CD14-positive monocyte (primary cell): ENCODE measurements at regions not wholly inside any gene's neighbourhood (a gene's known extent, or its start where the extent isn't known, plus 50 kb on each side); places are given as distances from the start of the nearest gene placed in this dataset.

Experiments used
- DNase-seq, 3 donors: peaks; one replicate each; pipeline ENCODE4 v3.0.0-alpha.2; 2011 to 2022
- H2AFZ ChIP-seq: 2 replicates; pipeline ENCODE4 v1.6.0; 2012; ENCODE audit warnings: mild to moderate bottlenecking, low read depth, low read length, inconsistent platforms; ENCODE audit not compliant: insufficient read depth, poor library complexity, severe bottlenecking
- H3K27ac ChIP-seq, 2 donors: 1 replicate in 1 of 2; 2 replicates in 1 of 2; pipeline ENCODE4 v1.5.1; 2012 to 2013; ENCODE audit warnings: low read length in 2 of 2, control low read depth in 1 of 2, inconsistent platforms in 1 of 2, low read depth in 1 of 2, mild to moderate bottlenecking in 1 of 2
- H3K27me3 ChIP-seq, 2 donors: one replicate each; pipeline versions ENCODE4 v1.6.0 to v1.6.1; 2011 to 2013; ENCODE audit warnings: low read length in 2 of 2; ENCODE audit not compliant: control insufficient read depth in 2 of 2, insufficient read depth in 2 of 2
- H3K36me3 ChIP-seq, 2 donors: replicated peaks in 1 of 2; 1 replicate in 1 of 2; 2 replicates in 1 of 2; pipeline versions ENCODE4 v1.5.1 to v1.6.1; 2012 to 2013; ENCODE audit warnings: low read length in 2 of 2, control low read depth in 1 of 2, inconsistent platforms in 1 of 2, mild to moderate bottlenecking in 1 of 2; ENCODE audit not compliant: insufficient read depth in 2 of 2, control insufficient read depth in 1 of 2
- H3K4me1 ChIP-seq, 2 donors: 1 replicate in 1 of 2; 2 replicates in 1 of 2; pipeline versions ENCODE4 v1.5.1 to v1.6.1; 2012 to 2013; ENCODE audit warnings: low read length in 2 of 2, control low read depth in 1 of 2, inconsistent platforms in 1 of 2, mild to moderate bottlenecking in 1 of 2, moderate library complexity in 1 of 2; ENCODE audit not compliant: insufficient read depth in 2 of 2, control insufficient read depth in 1 of 2
- H3K4me2 ChIP-seq: replicated peaks from 2 replicates; pipeline ENCODE3; 2012; ENCODE audit warnings: low read length, moderate library complexity, mild to moderate bottlenecking; ENCODE audit not compliant: poor library complexity, severe bottlenecking; ENCODE audit errors: extremely low read depth
- H3K4me3 ChIP-seq, 3 experiments: fragments of 200-600 bp in 1 of 3; sonication (generic) in 1 of 3; replicated peaks in 1 of 3; 1 replicate in 2 of 3; 2 replicates in 1 of 3; pipeline ENCODE4 v1.5.1; 2011 to 2013; ENCODE audit warnings: low read length in 3 of 3, mild to moderate bottlenecking in 3 of 3, control low read depth in 2 of 3, low read depth in 2 of 3, inconsistent platforms in 1 of 3, moderate library complexity in 1 of 3
- H3K79me2 ChIP-seq: 2 replicates; pipeline ENCODE4 v1.6.0; 2012; ENCODE audit warnings: mild to moderate bottlenecking, control low read depth, inconsistent platforms, low read length, moderate library complexity; ENCODE audit not compliant: insufficient read depth
- H3K9ac ChIP-seq: 2 replicates; pipeline ENCODE4 v1.6.0; 2017; ENCODE audit warnings: low read length, mild to moderate bottlenecking; ENCODE audit not compliant: insufficient read depth, poor library complexity, severe bottlenecking
- H3K9me3 ChIP-seq, 2 donors: replicated peaks in 1 of 2; 1 replicate in 1 of 2; 2 replicates in 1 of 2; pipeline versions ENCODE4 v1.5.1 to v1.6.1; 2012 to 2013; ENCODE audit warnings: low read length in 2 of 2, control low read depth in 1 of 2; ENCODE audit not compliant: control insufficient read depth in 1 of 2, insufficient read depth in 1 of 2
- H4K20me1 ChIP-seq: 2 replicates; pipeline ENCODE4 v1.6.0; 2012; ENCODE audit warnings: mild to moderate bottlenecking, low read length, control low read depth, moderate library complexity; ENCODE audit not compliant: insufficient read depth
- H3K27ac Mint-ChIP-seq, 7 donors: one replicate each; pipeline ENCODE4 v1.8.0; 2020; ENCODE audit warnings: mild to moderate bottlenecking in 7 of 7, mixed read lengths in 7 of 7, moderate library complexity in 6 of 7, inconsistent platforms in 2 of 7
- H3K27me3 Mint-ChIP-seq, 3 donors: one replicate each; pipeline ENCODE4 v1.8.0; 2021 to 2022; ENCODE audit warnings: low read depth in 3 of 3, mild to moderate bottlenecking in 3 of 3, mixed read lengths in 3 of 3, moderate library complexity in 3 of 3, inconsistent platforms in 1 of 3
- H3K36me3 Mint-ChIP-seq, 2 donors: one replicate each; pipeline ENCODE4 v1.8.0; 2020; ENCODE audit warnings: mixed read lengths in 2 of 2, inconsistent platforms in 1 of 2, mild to moderate bottlenecking in 1 of 2
- H3K4me1 Mint-ChIP-seq: one replicate; pipeline ENCODE4 v1.8.0; 2020; ENCODE audit warnings: mild to moderate bottlenecking, mixed read lengths
- H3K4me3 Mint-ChIP-seq, 2 donors: one replicate each; pipeline ENCODE4 v1.8.0; 2020; ENCODE audit warnings: mild to moderate bottlenecking in 2 of 2, mixed read lengths in 2 of 2, moderate library complexity in 1 of 2
- H3K9me3 Mint-ChIP-seq, 7 donors: one replicate each; pipeline ENCODE4 v1.8.0; 2020 to 2022; ENCODE audit warnings: mixed read lengths in 7 of 7, mild to moderate bottlenecking in 6 of 7, moderate library complexity in 6 of 7, inconsistent platforms in 2 of 7
- CTCF ChIP-seq: fragments of 200-600 bp; IDR thresholded peaks from one replicate; pipeline ENCODE4 v1.8.0; 2022; ENCODE audit warnings: antibody characterized with exemption, mild to moderate bottlenecking
- WGBS: methylation state at CpG from one replicate; pipeline ENCODE4 v1.1.5; 2013; ENCODE audit warnings: missing lambda C conversion rate; ENCODE audit not compliant: insufficient coverage; 5-methylcytosine and 5-hydroxymethylcytosine counted together
- intact Hi-C, 2 donors: fragments of 100-400 bp; cut with micrococcal nuclease; formaldehyde crosslinking; loops; one replicate each; pipeline versions ENCODE4 v1.15.0 to v1.15.1; 2023

- H3K4me1 Mint-ChIP-seq: no peaks in the 10 kb centered on the region
- no peak overlapping the region for H3K27ac Mint-ChIP-seq
- peaks cover 0 to 2% of the 10 kb centered on the region in 2 donors for H3K9me3 ChIP-seq
- no peak overlapping the region for H3K4me3 ChIP-seq
- no peaks in the 10 kb centered on the region for H3K79me2 ChIP-seq
- WGBS: 40% methylated on average over 1 of the region's 1 CpG
- no peak overlapping the region for H3K4me3 Mint-ChIP-seq
- H3K4me1 ChIP-seq: no peaks in the 10 kb centered on the region
- no peak overlapping the region for H3K27ac ChIP-seq
- H3K27me3 Mint-ChIP-seq: no peaks in the 10 kb centered on the region
- H3K9me3 Mint-ChIP-seq: peaks cover 0 to 2% (median under 1%) of the 10 kb centered on the region in 7 donors
- no peak for TF ChIP-seq CTCF
- H3K4me2 ChIP-seq: no peak overlapping the region
- no peaks in the 10 kb centered on the region for H3K27me3 ChIP-seq
- no peaks in the 10 kb centered on the region for H4K20me1 ChIP-seq
- no peak overlapping the region for H3K9ac ChIP-seq
- no peaks in the 10 kb centered on the region for H3K36me3 Mint-ChIP-seq
- H3K36me3 ChIP-seq: no peaks in the 10 kb centered on the region
- DNase-seq: no peak
- H2AFZ ChIP-seq: no peak overlapping the region
- intact Hi-C loops: no loop called here
These were observed 172.5 kb upstream of the GLRA1 start for GRCh38 chr5:152097128-152097527.

- no peaks in the 10 kb centered on the region for H3K4me1 Mint-ChIP-seq
- no peak for DNase-seq
- intact Hi-C loops: no loop called here
- Histone ChIP-seq H3K4me2 (no peak overlapping the region), H3K9me3 (no peaks in the 10 kb centered on the region), H3K27ac (no peak overlapping the region), H3K4me3 (no peak overlapping the region), H2AFZ (no peak overlapping the region), H3K79me2 (no peaks in the 10 kb centered on the region), H3K27me3 (no peaks in the 10 kb centered on the region), H3K4me1 (no peaks in the 10 kb centered on the region), H4K20me1 (no peaks in the 10 kb centered on the region), H3K9ac (no peak overlapping the region), H3K36me3 (no peaks in the 10 kb centered on the region)
- H3K27ac Mint-ChIP-seq: no peak overlapping the region
- H3K27me3 Mint-ChIP-seq: peaks cover 0 to 2% (median 0%) of the 10 kb centered on the region in 3 donors
- no peaks in the 10 kb centered on the region for H3K36me3 Mint-ChIP-seq
- WGBS: no CpG with 5 or more reads among the region's 2 CpGs
- H3K9me3 Mint-ChIP-seq: peaks cover 0 to 3% (median 0%) of the 10 kb centered on the region in 7 donors
- no peak overlapping the region for H3K4me3 Mint-ChIP-seq
- no peak for TF ChIP-seq CTCF
These were observed 170.1 kb upstream of the GLRA1 start for GRCh38 chr5:152094716-152095115.
